Neural cell (in vitro differentiated cells): ENCODE measurements at regions not wholly inside any gene's neighbourhood (a gene's known extent, or its start where the extent isn't known, plus 50 kb on each side); places are given as distances from the start of the nearest gene placed in this dataset.

Experiments
- H2AFZ ChIP-seq: fragments of 200-600, 300-800 bp; sonication (generic), shearing (Covaris generic); 2 replicates; pipeline ENCODE4 v1.6.0; 2014; ENCODE audit warnings: low read depth, mild to moderate bottlenecking, antibody characterized with exemption, low read length, moderate library complexity
- H3F3A ChIP-seq: fragments of 200-600 bp; shearing (Covaris generic); 2 replicates; pipeline ENCODE4 v1.6.1; 2016; ENCODE audit warnings: mild to moderate bottlenecking, moderate library complexity, mixed read lengths, antibody characterized with exemption, low read length; ENCODE audit not compliant: insufficient read depth, poor library complexity, severe bottlenecking
- H3K27ac ChIP-seq: fragments of 200-600, 300-800 bp; sonication (generic), shearing (Covaris generic); 2 replicates; pipeline ENCODE4 v1.5.1; 2014; ENCODE audit warnings: mild to moderate bottlenecking, low read length, moderate library complexity
- H3K27me3 ChIP-seq: fragments of 300-800, 200-600 bp; sonication (generic), shearing (Covaris generic); 2 replicates; pipeline ENCODE4 v1.6.0; 2014; ENCODE audit warnings: mild to moderate bottlenecking, low read depth, low read length, moderate library complexity; ENCODE audit not compliant: insufficient read depth
- H3K36me3 ChIP-seq: fragments of 300-800, 200-600 bp; sonication (generic), shearing (Covaris generic); 2 replicates; pipeline ENCODE4 v1.5.1; 2014; ENCODE audit warnings: mild to moderate bottlenecking, antibody characterized with exemption, low read length, moderate library complexity; ENCODE audit not compliant: insufficient read depth
- H3K4me2 ChIP-seq: fragments of 300-800, 200-600 bp; sonication (generic), shearing (Covaris generic); 2 replicates; pipeline ENCODE4 v1.6.0; 2014; ENCODE audit warnings: mild to moderate bottlenecking, low read length
- H3K4me3 ChIP-seq: fragments of 300-800, 200-600 bp; sonication (generic), shearing (Covaris generic); 2 replicates; pipeline ENCODE4 v1.5.1; 2014; ENCODE audit warnings: mild to moderate bottlenecking, low read length, moderate library complexity
- H3K79me2 ChIP-seq: fragments of 200-600 bp; shearing (Covaris generic); replicated peaks from 2 replicates; pipeline ENCODE4 v1.6.0; 2014; ENCODE audit warnings: mild to moderate bottlenecking, low read length, moderate library complexity; ENCODE audit not compliant: insufficient read depth
- H3K9ac ChIP-seq: fragments of 300-800, 200-600 bp; sonication (generic), shearing (Covaris generic); 2 replicates; pipeline ENCODE4 v1.6.1; 2016; ENCODE audit warnings: mild to moderate bottlenecking, low read length, mixed read lengths
- H3K9me2 ChIP-seq: fragments of 200-600 bp; shearing (Covaris generic); 2 replicates; pipeline ENCODE4 v1.6.1; 2016; ENCODE audit warnings: mild to moderate bottlenecking, low read length, mixed read lengths; ENCODE audit not compliant: insufficient read depth
- H3K9me3 ChIP-seq: fragments of 200-600, 300-800 bp; sonication (generic), shearing (Covaris generic); 2 replicates; pipeline ENCODE4 v1.6.1; 2016; ENCODE audit warnings: mild to moderate bottlenecking, mixed run types, low read length, moderate library complexity, mixed read lengths
- H4K20me1 ChIP-seq: fragments of 200-600 bp; shearing (Covaris generic); 2 replicates; pipeline ENCODE4 v1.6.1; 2016; ENCODE audit warnings: mild to moderate bottlenecking, mixed run types; ENCODE audit not compliant: insufficient read depth
- CTCF ChIP-seq: fragments of 450-650 bp; IDR thresholded peaks from 2 replicates; pipeline ENCODE4 v1.5.1; 2014; ENCODE audit warnings: antibody characterized with exemption, mild to moderate bottlenecking, moderate library complexity; ENCODE audit not compliant: poor library complexity, severe bottlenecking
- EP300 ChIP-seq: fragments of 450-650 bp; conservative IDR thresholded peaks from 2 replicates; pipeline ENCODE4 v1.6.1; 2014; ENCODE audit warnings: antibody characterized with exemption, mild to moderate bottlenecking, moderate library complexity; ENCODE audit not compliant: poor library complexity, severe bottlenecking
- EZH2 ChIP-seq: fragments of 200-600, 300-800 bp; shearing (Covaris generic), sonication (generic); IDR thresholded peaks from 2 replicates; pipeline ENCODE4 v1.6.1; 2014; ENCODE audit warnings: antibody characterized with exemption, low read length, borderline replicate concordance, mild to moderate bottlenecking; ENCODE audit not compliant: insufficient read depth, poor library complexity, severe bottlenecking
- MXI1 ChIP-seq: fragments of 450-650 bp; conservative IDR thresholded peaks from 2 replicates; pipeline ENCODE4 v1.6.1; 2014; ENCODE audit warnings: antibody characterized with exemption, mild to moderate bottlenecking; ENCODE audit not compliant: poor library complexity, severe bottlenecking
- POLR2AphosphoS5 ChIP-seq: IDR thresholded peaks from 2 replicates; pipeline ENCODE4 v1.6.1; 2012
- RAD21 ChIP-seq: fragments of 450-650 bp; conservative IDR thresholded peaks from 2 replicates; pipeline ENCODE4 v1.6.1; 2014; ENCODE audit warnings: antibody characterized with exemption, mild to moderate bottlenecking, moderate library complexity
- REST ChIP-seq: IDR thresholded peaks from 2 replicates; pipeline ENCODE4 v1.6.1; 2012; ENCODE audit warnings: borderline replicate concordance
- SMC3 ChIP-seq: fragments of 450-650 bp; conservative IDR thresholded peaks from 2 replicates; pipeline ENCODE4 v1.6.1; 2014; ENCODE audit warnings: antibody characterized with exemption, mild to moderate bottlenecking, moderate library complexity; ENCODE audit not compliant: poor library complexity
- TAF1 ChIP-seq: IDR thresholded peaks from 2 replicates; pipeline ENCODE4 v1.6.1; 2012; ENCODE audit warnings: low read depth

GRCh38 chr4:153937289-153937688 lies 148.4 kb upstream of the SFRP2 start:
- Histone ChIP-seq H3K79me2 (no peaks in the 10 kb centered on the region), H3K9me3 (no peaks in the 10 kb centered on the region), H3K4me3 (no peak overlapping the region), H3K4me2 (no peak overlapping the region), H3K27ac (no peak overlapping the region), H3K27me3 (no peaks in the 10 kb centered on the region), H3F3A (no peaks in the 10 kb centered on the region), H3K9me2 (no peaks in the 10 kb centered on the region), H3K36me3 (no peaks in the 10 kb centered on the region), H4K20me1 (no peaks in the 10 kb centered on the region), H3K9ac (no peak overlapping the region), H2AFZ (no peak overlapping the region)
- TF ChIP-seq SMC3 = no peak
- no peak for TF ChIP-seq MXI1
- no peak for TF ChIP-seq EZH2
- no peak for TF ChIP-seq RAD21
- no peak for TF ChIP-seq EP300

GRCh38 chr4:153936121-153936520 lies 147.2 kb upstream of the SFRP2 start:
- H3K9me2 ChIP-seq = no peaks in the 10 kb centered on the region
- H3K4me3 ChIP-seq = no peak overlapping the region
- H3K9me3 ChIP-seq = no peaks in the 10 kb centered on the region
- H3K9ac ChIP-seq = no peak overlapping the region
- no peaks in the 10 kb centered on the region for H3K36me3 ChIP-seq
- no peaks in the 10 kb centered on the region for H3K27me3 ChIP-seq
- H3F3A ChIP-seq = no peaks in the 10 kb centered on the region
- H4K20me1 ChIP-seq = no peaks in the 10 kb centered on the region
- H2AFZ ChIP-seq = no peak overlapping the region
- TF ChIP-seq REST (no peak), SMC3 (no peak), RAD21 (no peak), POLR2AphosphoS5 (no peak), MXI1 (no peak), CTCF (no peak), TAF1 (no peak)
- H3K27ac ChIP-seq = no peak overlapping the region
- H3K4me2 ChIP-seq = no peak overlapping the region
- no peaks in the 10 kb centered on the region for H3K79me2 ChIP-seq

GRCh38 chr4:153934688-153935017 lies 145.8 kb upstream of the SFRP2 start:
- Histone ChIP-seq H3K27me3 (no peaks in the 10 kb centered on the region), H3F3A (no peaks in the 10 kb centered on the region), H3K79me2 (no peaks in the 10 kb centered on the region), H3K9me2 (no peaks in the 10 kb centered on the region), H3K4me3 (no peak overlapping the region), H3K9ac (no peak overlapping the region), H4K20me1 (no peaks in the 10 kb centered on the region), H3K9me3 (no peaks in the 10 kb centered on the region), H3K4me2 (no peak overlapping the region), H3K27ac (no peak overlapping the region), H3K36me3 (no peaks in the 10 kb centered on the region), H2AFZ (no peak overlapping the region)
- TF ChIP-seq EP300 (no peak), EZH2 (no peak), POLR2AphosphoS5 (no peak), SMC3 (no peak), REST (no peak), TAF1 (no peak), RAD21 (no peak), CTCF (no peak), MXI1 (no peak)
